ENCODE measurements at regions not wholly inside any gene's neighbourhood (a gene's known extent, or its start where the extent isn't known, plus 50 kb on each side); places are given as distances from the start of the nearest gene placed in this dataset.

DNA sequence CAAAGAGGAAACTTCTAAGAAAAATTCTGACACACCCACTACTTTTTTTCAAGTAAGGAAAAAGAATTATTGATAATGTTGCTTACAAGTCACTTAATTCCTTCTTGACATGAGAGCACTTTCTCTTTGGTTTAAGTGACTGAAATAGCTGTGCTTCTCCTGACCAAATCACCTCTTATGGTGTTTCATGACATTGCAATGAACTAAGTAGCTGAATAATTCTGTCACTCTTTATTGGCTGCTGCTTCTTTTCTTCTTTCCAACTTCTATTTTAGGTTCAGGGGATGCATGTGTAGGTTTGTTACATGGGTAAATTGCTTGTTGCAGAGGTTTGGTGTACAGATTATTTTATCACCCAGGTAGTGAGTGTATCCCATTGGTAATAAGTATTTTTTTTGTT, 447.6 kb upstream of the NETO1 start:
- no peak for DNase-seq (ENCODE audit: low read depth)
- no peak overlapping the region for H3K4me3 ChIP-seq (ENCODE audit: low read depth, low read length)
- TF ChIP-seq, protein P1, sequence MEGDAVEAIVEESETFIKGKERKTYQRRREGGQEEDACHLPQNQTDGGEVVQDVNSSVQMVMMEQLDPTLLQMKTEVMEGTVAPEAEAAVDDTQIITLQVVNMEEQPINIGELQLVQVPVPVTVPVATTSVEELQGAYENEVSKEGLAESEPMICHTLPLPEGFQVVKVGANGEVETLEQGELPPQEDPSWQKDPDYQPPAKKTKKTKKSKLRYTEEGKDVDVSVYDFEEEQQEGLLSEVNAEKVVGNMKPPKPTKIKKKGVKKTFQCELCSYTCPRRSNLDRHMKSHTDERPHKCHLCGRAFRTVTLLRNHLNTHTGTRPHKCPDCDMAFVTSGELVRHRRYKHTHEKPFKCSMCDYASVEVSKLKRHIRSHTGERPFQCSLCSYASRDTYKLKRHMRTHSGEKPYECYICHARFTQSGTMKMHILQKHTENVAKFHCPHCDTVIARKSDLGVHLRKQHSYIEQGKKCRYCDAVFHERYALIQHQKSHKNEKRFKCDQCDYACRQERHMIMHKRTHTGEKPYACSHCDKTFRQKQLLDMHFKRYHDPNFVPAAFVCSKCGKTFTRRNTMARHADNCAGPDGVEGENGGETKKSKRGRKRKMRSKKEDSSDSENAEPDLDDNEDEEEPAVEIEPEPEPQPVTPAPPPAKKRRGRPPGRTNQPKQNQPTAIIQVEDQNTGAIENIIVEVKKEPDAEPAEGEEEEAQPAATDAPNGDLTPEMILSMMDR (conservative IDR thresholded peaks at IDR 0.05; ENCODE audit: low read depth, low read length): no peak

DNA sequence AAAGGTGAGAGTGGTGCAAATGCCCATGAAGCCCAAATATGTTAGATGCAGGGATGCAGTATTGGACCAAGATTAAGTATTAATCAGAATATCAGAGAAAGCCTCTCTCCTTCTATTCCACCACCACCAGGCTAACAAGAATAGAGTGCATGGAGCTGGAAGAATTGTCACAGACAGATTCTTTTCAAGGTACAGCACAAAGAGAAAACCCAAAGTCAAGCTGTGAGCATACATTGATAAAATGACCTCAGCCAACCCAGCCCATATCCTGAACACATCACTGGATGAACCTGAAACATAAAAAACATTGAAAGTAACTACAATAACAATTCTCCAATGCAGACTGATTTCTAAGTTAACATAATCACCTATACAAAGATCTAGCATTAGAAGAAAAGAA, 445.7 kb upstream of the NETO1 start:
- no peak overlapping the region for H3K4me3 ChIP-seq (ENCODE audit: low read depth, low read length)
- TF ChIP-seq, protein P1 (conservative IDR thresholded peaks at IDR 0.05; ENCODE audit: low read depth, low read length): no peak
- DNase-seq (ENCODE audit: low read depth): no peak

DNA sequence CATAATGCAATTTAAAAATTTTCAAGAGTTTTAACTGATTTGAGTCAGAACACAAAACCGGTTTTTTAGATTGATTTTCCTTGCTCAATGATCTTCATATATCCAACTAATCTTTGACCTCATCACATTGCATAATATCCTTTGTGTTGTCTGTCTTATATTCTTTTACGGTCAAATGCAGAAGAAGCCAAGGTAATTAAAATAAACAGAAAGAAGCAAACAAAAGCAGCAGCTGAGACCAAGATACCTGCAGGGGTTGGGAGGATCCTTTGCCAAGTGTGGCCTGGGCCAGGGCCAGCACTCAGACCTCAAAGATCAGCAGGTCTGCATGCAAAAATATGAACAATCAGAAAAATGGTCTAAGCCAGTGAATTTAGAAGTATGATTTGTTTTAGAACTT, 428.9 kb upstream of the NETO1 start:
- DNase-seq (ENCODE audit: low read depth): no peak
- TF ChIP-seq, protein P1 (conservative IDR thresholded peaks at IDR 0.05; ENCODE audit: low read depth, low read length): no peak
- H3K4me3 ChIP-seq (ENCODE audit: low read depth, low read length): no peak overlapping the region

DNA sequence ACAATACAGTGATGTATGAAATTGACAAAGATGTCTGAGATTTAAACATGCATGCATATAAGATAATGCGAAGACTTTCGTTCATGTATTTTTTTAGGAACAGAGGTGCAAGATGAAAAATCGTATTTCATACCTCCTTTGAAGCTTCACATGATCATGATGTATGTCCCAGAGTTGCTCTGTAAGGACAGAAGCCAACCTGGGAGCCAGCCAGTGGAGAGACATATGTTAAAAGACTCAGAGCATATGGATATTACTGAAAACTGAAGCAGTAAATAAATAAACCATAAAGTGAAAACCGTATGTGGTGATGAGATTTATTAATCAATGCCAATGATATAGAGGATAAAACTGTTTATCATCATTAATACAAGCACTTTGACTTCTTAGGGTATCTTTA, 424.4 kb upstream of the NETO1 start:
- TF ChIP-seq, protein P1 (conservative IDR thresholded peaks at IDR 0.05; ENCODE audit: low read depth, low read length): no peak
- DNase-seq (ENCODE audit: low read depth): no peak
- H3K4me3 ChIP-seq (ENCODE audit: low read depth, low read length): no peak overlapping the region

- no peak overlapping the region for H3K4me3 ChIP-seq (ENCODE audit: low read depth, low read length)
- TF ChIP-seq, protein P1 (conservative IDR thresholded peaks at IDR 0.05; ENCODE audit: low read depth, low read length): no peak
- DNase-seq (ENCODE audit: low read depth): no peak
Observed at GRCh38 chr18:73288813-73289212, 421.0 kb upstream of the NETO1 start.

GRCh38 chr18:73286584-73286983, 418.8 kb upstream of the NETO1 start:
- TF ChIP-seq, protein P1 (conservative IDR thresholded peaks at IDR 0.05; ENCODE audit: low read depth, low read length): no peak
- no peak for DNase-seq (ENCODE audit: low read depth)
- H3K4me3 ChIP-seq (ENCODE audit: low read depth, low read length): no peak overlapping the region

DNA sequence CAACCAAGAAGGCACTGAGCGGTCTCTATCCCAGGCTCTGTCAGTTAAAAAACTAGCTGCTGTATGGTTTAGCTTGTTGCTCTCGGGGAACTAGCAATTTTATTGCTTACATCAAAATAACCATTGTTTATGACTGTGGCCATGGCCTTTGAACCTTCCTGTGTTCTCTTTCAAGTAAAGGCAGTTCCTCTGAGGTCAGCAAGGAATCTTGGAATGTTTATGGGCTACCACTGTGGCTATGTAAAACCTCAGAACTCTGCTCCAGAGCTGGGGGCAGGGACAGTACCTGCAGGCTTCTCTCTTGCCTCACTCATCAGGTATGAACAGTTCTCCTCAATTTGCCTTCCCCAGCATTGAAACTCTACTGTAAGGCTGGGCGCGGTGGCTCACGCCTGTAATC, 416.0 kb upstream of the NETO1 start:
- TF ChIP-seq, protein P1 (conservative IDR thresholded peaks at IDR 0.05; ENCODE audit: low read depth, low read length): no peak
- no peak overlapping the region for H3K4me3 ChIP-seq (ENCODE audit: low read depth, low read length)
- DNase-seq (ENCODE audit: low read depth): no peak

Measured in epithelial cell of proximal tubule (primary cell).